ENCODE measurements at regions not wholly inside any gene's neighbourhood (a gene's known extent, or its start where the extent isn't known, plus 50 kb on each side); places are given as distances from the start of the nearest gene placed in this dataset.

DNA sequence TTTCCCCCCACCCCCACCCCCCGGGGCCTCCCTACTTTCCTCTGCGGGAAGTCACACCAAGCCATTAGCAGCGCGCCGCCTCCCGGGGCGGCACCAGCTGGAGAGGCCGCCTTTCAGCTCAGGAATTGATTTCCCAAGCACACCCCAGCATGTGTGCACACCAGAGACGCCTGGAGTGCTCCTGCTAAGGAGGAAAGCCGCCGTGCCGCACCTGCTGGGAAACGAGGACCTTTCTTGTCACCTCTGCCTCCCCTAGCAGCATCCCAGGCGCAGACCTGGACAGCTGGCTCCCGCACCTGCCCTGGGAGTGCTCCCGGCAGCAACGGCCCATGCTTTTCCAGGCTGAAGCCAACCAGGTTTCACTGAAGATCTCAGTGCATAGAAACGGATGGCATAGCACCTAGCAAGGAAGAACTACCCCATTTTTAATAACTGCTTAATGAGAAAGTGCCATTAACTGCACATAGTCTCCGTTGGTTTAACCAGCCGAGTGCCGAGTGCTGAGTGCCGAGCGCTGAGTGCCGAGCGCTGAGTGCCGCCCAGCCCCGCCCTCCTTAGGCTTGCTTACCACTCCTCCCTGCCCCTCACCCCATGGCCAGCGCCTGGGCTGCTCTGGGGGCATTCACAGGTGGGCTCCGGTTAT lies 165.0 kb downstream of the USP12 start:
- Histone ChIP-seq H3K9me3 (ENCODE audit: low read depth) (no peaks in the 10 kb centered on the region), H3K27ac (no peak overlapping the region), H3K36me3 (no peaks in the 10 kb centered on the region), H3K27me3 (peaks cover 18% of the 10 kb centered on the region), H3K4me3 (peak overlapping the region; percentile 16), H3K4me1 (ENCODE audit: low read depth) (no peaks in the 10 kb centered on the region)
- DNase-seq (ENCODE audit: low read depth in 1 of 2, low spot score in 1 of 2): peak; percentile 46 to 49
- TF ChIP-seq, protein P1, sequence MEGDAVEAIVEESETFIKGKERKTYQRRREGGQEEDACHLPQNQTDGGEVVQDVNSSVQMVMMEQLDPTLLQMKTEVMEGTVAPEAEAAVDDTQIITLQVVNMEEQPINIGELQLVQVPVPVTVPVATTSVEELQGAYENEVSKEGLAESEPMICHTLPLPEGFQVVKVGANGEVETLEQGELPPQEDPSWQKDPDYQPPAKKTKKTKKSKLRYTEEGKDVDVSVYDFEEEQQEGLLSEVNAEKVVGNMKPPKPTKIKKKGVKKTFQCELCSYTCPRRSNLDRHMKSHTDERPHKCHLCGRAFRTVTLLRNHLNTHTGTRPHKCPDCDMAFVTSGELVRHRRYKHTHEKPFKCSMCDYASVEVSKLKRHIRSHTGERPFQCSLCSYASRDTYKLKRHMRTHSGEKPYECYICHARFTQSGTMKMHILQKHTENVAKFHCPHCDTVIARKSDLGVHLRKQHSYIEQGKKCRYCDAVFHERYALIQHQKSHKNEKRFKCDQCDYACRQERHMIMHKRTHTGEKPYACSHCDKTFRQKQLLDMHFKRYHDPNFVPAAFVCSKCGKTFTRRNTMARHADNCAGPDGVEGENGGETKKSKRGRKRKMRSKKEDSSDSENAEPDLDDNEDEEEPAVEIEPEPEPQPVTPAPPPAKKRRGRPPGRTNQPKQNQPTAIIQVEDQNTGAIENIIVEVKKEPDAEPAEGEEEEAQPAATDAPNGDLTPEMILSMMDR (IDR thresholded peaks at IDR 0.05; ENCODE audit: low read depth, low read length): no peak

DNA sequence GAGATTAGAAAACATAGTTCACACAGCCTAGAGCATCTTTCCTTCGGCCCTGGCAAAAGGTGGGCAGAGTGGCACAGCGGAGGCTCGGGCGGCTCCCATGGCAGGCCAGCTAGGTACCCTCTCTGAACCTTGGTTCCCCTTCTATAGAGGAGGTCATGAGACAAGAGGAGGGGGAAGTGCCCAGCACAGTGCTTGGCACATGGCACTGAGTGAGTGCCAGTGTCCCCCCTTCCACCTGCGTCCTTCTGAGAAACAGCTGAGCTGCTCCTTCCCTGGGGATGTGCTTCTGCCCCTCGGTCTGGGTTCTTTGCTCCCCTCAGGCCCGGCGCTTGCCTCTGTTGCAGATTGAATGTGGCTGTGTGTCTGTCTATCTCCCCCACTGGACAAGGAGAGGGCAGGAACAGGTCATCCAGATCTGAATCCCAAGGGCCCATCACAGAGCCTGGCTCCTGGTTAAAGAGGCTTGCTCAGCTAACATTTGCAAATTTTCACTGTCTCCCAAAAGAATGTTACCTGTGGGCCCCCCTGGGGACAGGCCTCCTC lies 165.6 kb downstream of the USP12 start:
- no peak for DNase-seq (ENCODE audit: low read depth in 1 of 2, low spot score in 1 of 2)
- H3K27ac ChIP-seq: no peak overlapping the region
- no peaks in the 10 kb centered on the region for H3K4me1 ChIP-seq (ENCODE audit: low read depth)
- peaks cover 18% of the 10 kb centered on the region for H3K27me3 ChIP-seq
- peak overlapping the region; percentile 16 for H3K4me3 ChIP-seq
- no peaks in the 10 kb centered on the region for H3K36me3 ChIP-seq
- H3K9me3 ChIP-seq (ENCODE audit: low read depth): no peaks in the 10 kb centered on the region
- TF ChIP-seq, protein P1 (IDR thresholded peaks at IDR 0.05; ENCODE audit: low read depth, low read length): no peak

DNA sequence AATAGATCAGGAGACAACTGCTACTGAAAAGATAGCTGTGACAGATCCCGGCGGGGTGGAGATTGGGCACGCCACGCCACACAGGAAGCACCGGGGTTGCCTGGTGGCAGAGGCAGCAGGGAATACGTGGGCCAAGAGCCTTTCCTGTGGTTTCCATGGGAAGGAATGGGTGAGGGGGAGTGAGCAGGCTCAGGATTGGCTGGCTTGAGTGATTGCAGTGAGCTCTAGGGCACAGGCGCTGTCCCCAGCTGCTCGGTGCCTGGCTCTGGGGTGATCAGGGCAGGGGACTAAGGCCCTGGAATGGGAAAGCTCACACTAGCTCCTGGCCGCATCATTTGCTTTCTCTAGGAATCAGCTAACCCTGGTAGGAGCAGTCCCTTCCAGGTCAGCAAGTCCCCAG lies 166.1 kb downstream of the USP12 start:
- no peaks in the 10 kb centered on the region for H3K9me3 ChIP-seq (ENCODE audit: low read depth)
- no peak overlapping the region for H3K4me3 ChIP-seq
- DNase-seq (ENCODE audit: low read depth in 1 of 2, low spot score in 1 of 2): peak in 1 of 2 donors; percentile 52
- H3K27ac ChIP-seq: no peak overlapping the region
- no peaks in the 10 kb centered on the region for H3K4me1 ChIP-seq (ENCODE audit: low read depth)
- TF ChIP-seq, protein P1 (IDR thresholded peaks at IDR 0.05; ENCODE audit: low read depth, low read length): no peak
- H3K27me3 ChIP-seq: peaks cover 18% of the 10 kb centered on the region
- H3K36me3 ChIP-seq: no peaks in the 10 kb centered on the region

DNA sequence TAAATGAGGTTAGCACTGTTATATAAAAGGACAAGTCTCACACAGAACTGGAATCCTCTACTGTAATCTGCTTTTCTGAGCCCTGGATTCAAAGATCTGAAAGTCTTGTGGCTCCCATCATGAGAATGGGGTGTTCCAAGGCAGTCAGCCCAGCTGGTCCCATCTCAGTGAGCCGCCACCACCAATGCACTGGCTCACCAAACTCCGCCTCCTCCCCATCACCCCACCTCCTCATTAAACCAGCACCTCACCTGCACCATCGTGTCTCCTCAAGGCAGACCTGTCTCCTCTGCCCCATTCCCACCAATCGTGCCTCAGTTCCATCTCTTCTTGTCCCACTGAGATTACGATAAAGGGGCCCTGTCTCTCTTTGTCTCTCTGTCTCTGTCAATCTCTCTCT lies 166.7 kb downstream of the USP12 start:
- TF ChIP-seq, protein P1 (IDR thresholded peaks at IDR 0.05; ENCODE audit: low read depth, low read length): no peak
- no peak for DNase-seq (ENCODE audit: low read depth in 1 of 2, low spot score in 1 of 2)
- H3K27me3 ChIP-seq: peaks cover 18% of the 10 kb centered on the region

DNA sequence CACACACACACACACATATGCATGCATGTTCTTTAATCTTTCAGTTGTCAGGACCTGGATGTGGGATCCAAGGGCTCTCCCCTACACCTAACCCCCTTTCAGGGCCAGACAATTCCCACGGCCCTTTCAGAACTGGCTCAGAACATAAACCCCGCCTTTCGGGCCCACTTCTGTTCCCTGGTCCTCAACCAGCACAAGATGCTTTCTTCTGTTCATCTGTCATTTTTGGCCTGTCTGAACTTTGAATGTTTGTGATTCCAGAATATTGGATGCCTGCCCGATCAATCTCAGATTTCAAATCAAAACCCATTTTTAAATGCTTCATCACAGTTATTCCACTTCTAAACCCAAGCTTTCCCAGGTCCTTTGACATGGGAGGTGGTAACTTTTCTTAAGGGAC lies 167.3 kb downstream of the USP12 start:
- no peak for DNase-seq (ENCODE audit: low read depth in 1 of 2, low spot score in 1 of 2)
- no peaks in the 10 kb centered on the region for H3K36me3 ChIP-seq
- no peak overlapping the region for H3K4me3 ChIP-seq
- H3K27me3 ChIP-seq: peaks cover 18% of the 10 kb centered on the region
- TF ChIP-seq, protein P1 (IDR thresholded peaks at IDR 0.05; ENCODE audit: low read depth, low read length): no peak
- H3K9me3 ChIP-seq (ENCODE audit: low read depth): no peaks in the 10 kb centered on the region
- H3K4me1 ChIP-seq (ENCODE audit: low read depth): no peaks in the 10 kb centered on the region
- H3K27ac ChIP-seq: no peak overlapping the region

More for the DNA sequence above, 166.7 kb downstream of the USP12 start:
- Histone ChIP-seq H3K36me3 (no peaks in the 10 kb centered on the region), H3K27ac (no peak overlapping the region), H3K9me3 (ENCODE audit: low read depth) (no peaks in the 10 kb centered on the region), H3K4me1 (ENCODE audit: low read depth) (no peaks in the 10 kb centered on the region), H3K4me3 (no peak overlapping the region)
